D721Med (cell line): ENCODE measurements at regions not wholly inside any gene's neighbourhood (a gene's known extent, or its start where the extent isn't known, plus 50 kb on each side); places are given as distances from the start of the nearest gene placed in this dataset.

Source experiments
- DNase-seq: peaks from one replicate; pipeline ENCODE4 v3.0.0; 2011; ENCODE audit warnings: low spot score; ENCODE audit not compliant: insufficient read length
- FAIRE-seq: peaks from 2 replicates; lab custom pipeline; 2011; peaks lifted over from hg19 to GRCh38; lab: Jason Lieb, UNC
- TF ChIP-seq, protein P1 (sequence below): IDR thresholded peaks from 2 replicates; pipeline ENCODE4 v1.5.1; 2012; ENCODE audit warnings: mild to moderate bottlenecking, control low read depth; ENCODE audit not compliant: insufficient read depth; ENCODE audit errors: missing control alignments

DNA sequence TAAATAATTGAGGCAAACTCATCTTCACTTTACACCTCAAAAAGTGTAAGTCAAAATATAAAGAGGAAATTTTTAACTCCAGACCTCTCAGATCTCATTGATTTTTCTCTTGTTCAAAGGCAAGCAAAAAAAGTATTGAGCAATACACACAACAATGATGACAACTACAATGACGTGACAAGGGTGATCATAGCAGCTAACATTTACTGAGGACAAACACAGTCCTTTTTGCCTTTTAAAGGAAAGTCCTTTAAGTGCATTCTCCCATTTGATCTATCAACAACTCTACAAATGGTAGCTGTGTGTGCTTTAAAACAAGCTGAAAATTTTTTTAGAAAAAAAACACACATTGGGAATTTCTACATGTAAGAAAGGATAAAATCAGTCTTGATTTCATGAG is 123.5 kb upstream of the CTAGE1 start:
- TF ChIP-seq, protein P1, sequence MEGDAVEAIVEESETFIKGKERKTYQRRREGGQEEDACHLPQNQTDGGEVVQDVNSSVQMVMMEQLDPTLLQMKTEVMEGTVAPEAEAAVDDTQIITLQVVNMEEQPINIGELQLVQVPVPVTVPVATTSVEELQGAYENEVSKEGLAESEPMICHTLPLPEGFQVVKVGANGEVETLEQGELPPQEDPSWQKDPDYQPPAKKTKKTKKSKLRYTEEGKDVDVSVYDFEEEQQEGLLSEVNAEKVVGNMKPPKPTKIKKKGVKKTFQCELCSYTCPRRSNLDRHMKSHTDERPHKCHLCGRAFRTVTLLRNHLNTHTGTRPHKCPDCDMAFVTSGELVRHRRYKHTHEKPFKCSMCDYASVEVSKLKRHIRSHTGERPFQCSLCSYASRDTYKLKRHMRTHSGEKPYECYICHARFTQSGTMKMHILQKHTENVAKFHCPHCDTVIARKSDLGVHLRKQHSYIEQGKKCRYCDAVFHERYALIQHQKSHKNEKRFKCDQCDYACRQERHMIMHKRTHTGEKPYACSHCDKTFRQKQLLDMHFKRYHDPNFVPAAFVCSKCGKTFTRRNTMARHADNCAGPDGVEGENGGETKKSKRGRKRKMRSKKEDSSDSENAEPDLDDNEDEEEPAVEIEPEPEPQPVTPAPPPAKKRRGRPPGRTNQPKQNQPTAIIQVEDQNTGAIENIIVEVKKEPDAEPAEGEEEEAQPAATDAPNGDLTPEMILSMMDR: no peak
- FAIRE-seq (no peak), DNase-seq (no peak)

DNA sequence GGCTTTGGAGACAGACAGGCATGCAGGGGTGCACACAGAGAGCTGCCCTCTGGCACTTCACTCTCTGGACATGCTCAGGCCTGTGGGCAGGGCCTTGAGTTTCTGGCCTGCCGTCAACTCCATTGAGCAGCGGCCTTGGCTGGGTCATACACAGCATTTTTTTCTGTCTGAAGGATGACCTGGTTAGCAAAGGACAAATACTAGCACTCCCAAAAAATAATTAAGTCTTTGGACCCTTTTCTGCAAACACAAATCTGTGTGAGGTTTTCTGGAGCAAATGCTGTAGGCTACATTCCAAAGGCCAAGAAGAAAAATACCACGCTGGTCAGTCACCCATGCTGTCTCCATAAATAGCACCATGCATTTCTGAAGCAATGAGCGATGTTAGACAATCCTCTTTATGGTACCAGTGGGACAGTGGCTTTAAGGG is 124.7 kb upstream of the CTAGE1 start:
- TF ChIP-seq, protein P1: no peak
- FAIRE-seq: no peak
- no peak for DNase-seq

DNA sequence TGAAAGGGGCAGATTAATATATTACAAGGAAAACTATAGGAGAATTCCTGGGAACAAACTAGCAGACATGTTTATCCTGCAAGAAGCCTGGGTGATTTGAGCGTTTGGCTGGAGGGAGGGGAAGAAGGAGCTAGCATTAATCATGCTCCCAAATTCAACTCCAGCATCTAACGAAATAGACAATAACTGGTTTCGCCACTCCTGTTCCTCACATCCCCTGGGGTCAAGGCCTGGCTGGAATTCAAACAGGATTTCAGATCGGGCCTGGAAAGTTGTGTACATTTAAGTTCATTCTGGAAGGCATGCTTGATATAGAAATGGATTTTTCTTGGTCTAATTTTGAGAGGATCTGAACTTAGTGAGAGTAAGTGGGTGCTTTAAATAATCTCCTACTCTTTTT is 126.1 kb upstream of the CTAGE1 start:
- DNase-seq: no peak
- TF ChIP-seq, protein P1: no peak
- FAIRE-seq: no peak

DNA sequence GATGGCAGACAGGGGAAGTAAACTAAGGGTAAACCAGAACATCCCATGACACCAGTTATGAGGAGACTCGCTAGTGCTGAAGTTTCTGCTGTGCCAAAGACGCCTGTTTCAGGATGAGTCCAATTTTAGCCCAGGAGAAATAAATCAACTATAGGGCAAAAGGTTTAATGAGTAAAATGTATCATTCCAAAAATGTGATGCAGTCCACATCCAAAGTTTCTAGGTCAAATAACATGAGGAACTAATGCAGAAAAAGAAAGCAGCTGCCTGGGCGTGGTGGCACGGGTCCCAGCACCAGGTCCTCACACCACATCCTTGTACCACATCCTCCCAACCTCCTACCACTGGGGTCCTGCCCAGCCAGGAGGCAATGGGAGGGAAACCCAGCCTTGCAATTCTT is 126.9 kb upstream of the CTAGE1 start:
- no peak for DNase-seq
- no peak for FAIRE-seq
- TF ChIP-seq, protein P1: no peak

DNA sequence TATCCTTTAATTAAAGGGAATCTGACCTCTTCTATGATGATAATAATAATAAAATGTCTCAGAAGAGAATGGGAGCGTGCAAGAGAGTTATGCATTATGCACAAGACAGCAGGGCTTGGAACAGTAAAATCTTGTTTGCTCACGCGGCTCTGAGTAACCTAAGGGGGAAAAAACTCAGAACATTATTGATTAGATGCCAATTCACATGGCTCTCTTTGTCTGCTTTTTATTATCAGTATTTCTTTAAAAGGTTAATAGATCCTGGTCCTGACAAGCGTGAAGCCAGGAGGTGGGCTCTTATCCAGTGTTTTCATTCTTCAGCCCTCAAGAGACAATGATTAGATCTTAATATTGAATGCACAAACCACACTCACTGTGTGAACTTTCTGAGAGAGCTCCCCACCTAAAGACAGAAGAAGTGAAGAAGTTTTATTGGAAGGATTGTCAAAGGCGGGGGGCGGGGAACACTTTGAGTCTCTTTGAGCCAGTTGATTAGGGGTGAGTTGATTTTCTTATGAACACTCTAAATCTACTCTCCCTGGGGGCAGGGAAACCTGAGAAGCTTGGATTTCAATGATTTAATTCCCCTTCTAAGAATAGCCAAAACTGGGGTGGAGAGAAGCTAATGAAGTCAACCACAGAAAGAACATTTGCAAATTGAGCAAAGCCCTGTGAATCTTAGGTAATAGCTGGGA is 127.5 kb upstream of the CTAGE1 start:
- no peak for FAIRE-seq
- TF ChIP-seq, protein P1: no peak
- no peak for DNase-seq

DNA sequence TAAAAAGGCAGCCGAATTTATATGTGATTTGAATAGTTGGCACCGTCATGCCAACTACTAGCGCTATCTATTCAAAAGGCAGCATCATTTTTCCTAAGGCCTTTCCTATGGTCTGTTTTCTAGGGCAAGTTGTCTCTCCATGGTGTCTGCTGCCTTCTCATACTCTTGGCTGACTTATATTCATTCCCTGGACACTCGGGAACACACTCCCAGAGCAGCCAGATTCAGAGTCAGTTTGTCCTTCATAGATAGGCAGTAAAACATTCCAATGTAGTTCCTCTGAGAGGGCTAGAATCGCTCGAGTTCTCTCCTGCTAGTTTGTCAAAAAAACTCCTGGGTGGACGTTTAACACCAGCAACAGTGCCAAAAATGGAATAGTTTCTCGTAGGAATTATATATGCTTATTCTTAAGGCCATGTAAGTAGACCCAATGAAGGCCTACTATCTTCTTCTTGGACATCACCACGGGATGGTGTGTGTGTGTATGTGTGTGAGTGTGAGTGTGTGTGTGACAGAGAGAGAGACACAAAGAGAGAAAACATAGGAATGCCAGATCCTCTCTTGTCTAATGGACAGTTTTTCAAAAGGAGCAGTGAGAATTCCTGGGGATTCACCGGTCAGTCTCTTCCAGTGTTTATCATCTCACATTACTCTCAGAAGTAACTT is 129.3 kb upstream of the CTAGE1 start:
- no peak for DNase-seq
- TF ChIP-seq, protein P1: no peak
- FAIRE-seq: no peak
